ENCODE measurements at regions not wholly inside any gene's neighbourhood (a gene's known extent, or its start where the extent isn't known, plus 50 kb on each side); places are given as distances from the start of the nearest gene placed in this dataset.
A peak's percentile ranks its signal among the peaks of the same experiment; 100 is the strongest.

DNA sequence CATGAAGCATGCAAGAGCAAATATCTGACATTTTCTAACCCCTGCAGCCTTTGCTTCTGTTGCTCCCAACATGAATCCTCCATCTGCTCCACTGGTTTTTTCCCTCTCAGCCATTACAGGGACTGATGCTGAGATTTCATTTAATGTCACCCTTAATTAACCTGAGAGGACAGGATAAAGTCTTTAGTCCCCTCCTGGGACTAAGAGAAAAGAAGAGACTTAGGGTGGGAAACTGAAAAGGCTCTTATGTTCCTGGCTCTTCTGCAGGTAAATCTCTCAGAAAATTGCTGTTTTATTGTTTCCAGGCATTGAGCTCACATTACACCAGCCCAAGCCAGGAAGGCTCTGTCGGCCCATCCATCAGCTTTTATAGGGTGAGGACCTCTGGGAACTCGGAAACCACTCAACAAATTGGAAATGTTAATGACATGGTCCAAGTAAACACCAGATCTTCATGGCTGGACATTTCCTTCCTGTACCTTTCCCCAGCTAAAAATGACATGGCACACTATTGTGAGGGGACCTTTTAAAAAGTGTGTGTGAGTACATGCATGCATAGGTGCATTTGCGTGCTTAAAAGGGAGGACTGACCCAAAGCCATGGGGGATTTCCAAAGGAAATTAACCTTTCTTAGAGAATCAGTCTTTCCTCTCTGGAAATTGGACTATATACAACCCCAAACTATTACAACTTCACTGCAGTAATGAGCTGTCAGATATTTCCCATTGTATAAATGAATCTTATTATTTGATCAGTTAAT, 408.1 kb upstream of the TMTC1 start:
- TF ChIP-seq, protein P1, sequence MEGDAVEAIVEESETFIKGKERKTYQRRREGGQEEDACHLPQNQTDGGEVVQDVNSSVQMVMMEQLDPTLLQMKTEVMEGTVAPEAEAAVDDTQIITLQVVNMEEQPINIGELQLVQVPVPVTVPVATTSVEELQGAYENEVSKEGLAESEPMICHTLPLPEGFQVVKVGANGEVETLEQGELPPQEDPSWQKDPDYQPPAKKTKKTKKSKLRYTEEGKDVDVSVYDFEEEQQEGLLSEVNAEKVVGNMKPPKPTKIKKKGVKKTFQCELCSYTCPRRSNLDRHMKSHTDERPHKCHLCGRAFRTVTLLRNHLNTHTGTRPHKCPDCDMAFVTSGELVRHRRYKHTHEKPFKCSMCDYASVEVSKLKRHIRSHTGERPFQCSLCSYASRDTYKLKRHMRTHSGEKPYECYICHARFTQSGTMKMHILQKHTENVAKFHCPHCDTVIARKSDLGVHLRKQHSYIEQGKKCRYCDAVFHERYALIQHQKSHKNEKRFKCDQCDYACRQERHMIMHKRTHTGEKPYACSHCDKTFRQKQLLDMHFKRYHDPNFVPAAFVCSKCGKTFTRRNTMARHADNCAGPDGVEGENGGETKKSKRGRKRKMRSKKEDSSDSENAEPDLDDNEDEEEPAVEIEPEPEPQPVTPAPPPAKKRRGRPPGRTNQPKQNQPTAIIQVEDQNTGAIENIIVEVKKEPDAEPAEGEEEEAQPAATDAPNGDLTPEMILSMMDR (IDR thresholded peaks at IDR 0.05; ENCODE audit: control insufficient read depth, extremely low read depth, insufficient read depth): no peak
- no peak for DNase-seq (ENCODE audit: low read depth)
- H3K4me3 ChIP-seq (ENCODE audit: low read depth, low read length): no peak overlapping the region

DNA sequence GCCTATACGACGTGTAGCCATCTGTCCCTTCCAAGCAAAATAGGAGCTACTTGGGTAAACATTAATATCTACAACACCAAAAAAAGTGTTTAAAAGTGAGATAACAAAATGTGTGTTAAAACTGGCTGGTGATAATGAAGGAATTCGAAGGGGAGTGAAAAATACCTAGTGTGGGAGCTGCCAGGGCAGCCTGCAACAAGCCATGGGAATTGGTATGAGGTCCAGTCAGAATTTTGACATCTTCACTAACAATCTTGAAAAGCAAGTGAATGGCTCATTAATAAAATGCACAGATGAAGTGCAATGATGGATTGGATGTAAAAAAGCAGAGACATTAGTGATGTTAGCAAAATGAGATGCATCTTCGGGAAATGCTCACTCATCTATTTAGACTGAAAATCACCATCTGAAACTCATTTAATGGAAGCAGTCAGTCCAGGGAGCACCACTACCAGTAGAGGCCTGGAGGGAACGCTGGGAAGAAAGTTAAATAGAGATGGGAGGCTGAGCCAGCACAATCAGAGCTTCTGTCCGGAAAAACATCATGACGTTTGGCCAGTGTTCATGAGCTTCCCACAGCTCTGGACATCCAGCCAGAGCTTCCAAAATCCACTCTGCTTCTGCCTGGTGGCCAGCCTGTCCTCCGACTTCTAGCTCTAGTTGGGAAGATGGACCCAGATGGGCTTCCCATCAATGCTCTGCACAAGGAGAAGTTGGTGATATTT, 405.0 kb upstream of the TMTC1 start:
- H3K4me3 ChIP-seq (ENCODE audit: low read depth, low read length): no peak overlapping the region
- TF ChIP-seq, protein P1 (IDR thresholded peaks at IDR 0.05; ENCODE audit: control insufficient read depth, extremely low read depth, insufficient read depth): no peak
- no peak for DNase-seq (ENCODE audit: low read depth)

DNA sequence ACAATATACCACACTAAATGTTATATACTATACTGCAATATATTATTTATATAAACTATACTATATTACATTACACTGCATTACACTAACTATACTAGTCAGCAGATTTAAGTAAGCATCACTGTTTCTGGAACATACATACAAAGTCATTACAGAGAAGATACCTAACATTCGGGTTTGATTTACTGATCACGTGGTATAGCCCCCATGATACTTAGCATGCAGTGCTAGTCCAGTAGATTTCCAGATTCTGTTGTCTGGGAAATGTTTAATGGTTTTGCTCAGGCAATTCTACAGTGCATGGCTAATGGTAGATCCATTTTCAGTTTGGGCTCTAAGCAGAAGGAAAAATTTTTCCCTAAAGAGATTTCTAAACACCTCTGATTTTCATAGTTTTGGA, 403.7 kb upstream of the TMTC1 start:
- no peak for DNase-seq (ENCODE audit: low read depth)
- TF ChIP-seq, protein P1 (IDR thresholded peaks at IDR 0.05; ENCODE audit: control insufficient read depth, extremely low read depth, insufficient read depth): no peak
- no peak overlapping the region for H3K4me3 ChIP-seq (ENCODE audit: low read depth, low read length)

DNA sequence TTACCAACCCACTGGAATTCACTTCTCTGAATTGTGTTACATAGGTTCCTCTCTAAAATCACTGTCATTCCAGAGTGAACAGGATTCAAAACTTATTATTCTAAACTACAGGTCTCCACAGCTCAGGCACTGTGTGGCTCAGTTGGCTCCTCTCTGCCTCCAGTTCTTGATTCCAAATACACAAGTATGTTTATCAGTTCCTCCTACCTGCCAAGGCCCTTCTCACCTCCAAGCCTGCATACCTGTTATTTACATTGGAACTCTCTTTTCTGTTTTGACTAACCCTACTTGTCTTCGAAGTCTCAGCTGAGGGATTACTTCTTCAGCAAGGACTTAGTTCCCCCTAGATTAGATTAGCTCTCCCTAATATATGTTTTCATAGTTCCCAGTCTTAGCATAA, 397.6 kb upstream of the TMTC1 start:
- TF ChIP-seq, protein P1 (IDR thresholded peaks at IDR 0.05; ENCODE audit: control insufficient read depth, extremely low read depth, insufficient read depth): no peak
- no peak overlapping the region for H3K4me3 ChIP-seq (ENCODE audit: low read depth, low read length)
- peak; percentile 7 for DNase-seq (ENCODE audit: low read depth)

DNA sequence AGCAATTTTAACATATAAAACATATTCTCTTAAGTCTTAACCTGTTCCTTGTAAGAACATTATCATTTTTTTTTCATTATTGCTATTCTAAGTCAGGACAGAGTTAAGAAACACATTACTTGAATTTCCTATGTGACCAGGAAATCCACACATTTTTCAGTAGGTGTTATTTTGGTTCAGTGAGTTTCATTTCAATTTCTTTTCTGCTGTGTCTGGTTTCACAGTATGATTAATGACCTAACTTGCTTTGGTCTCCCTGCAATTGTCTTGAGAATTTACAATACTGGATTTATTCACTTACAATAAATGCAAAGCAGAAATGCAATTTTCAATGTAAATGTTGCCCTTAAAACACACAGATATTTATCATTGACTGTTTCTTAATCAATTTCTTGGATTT, 396.9 kb upstream of the TMTC1 start:
- no peak overlapping the region for H3K4me3 ChIP-seq (ENCODE audit: low read depth, low read length)
- TF ChIP-seq, protein P1 (IDR thresholded peaks at IDR 0.05; ENCODE audit: control insufficient read depth, extremely low read depth, insufficient read depth): no peak
- no peak for DNase-seq (ENCODE audit: low read depth)

DNA sequence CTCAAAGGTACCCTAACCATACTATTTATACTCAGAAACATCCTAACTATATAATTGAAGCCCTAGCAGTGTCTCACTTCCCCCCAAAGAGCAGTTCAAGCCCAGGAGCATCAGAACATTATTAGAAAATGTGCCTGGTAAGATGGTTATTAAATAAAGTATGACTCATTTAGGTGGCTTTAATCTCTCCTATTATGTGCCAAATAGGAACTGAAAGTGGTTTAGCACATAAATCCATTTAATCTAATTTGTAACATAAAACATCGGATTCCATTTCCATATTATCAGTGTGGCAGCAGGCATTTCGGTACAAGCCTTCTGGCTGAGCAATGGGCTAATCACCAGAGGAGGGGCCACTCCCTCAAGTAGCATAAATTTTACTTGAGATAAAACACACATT, 395.2 kb upstream of the TMTC1 start:
- H3K4me3 ChIP-seq (ENCODE audit: low read depth, low read length): no peak overlapping the region
- no peak for DNase-seq (ENCODE audit: low read depth)
- TF ChIP-seq, protein P1 (IDR thresholded peaks at IDR 0.05; ENCODE audit: control insufficient read depth, extremely low read depth, insufficient read depth): no peak

Data from LNCaP clone FGC (cell line).